ENCODE measurements at regions not wholly inside any gene's neighbourhood (a gene's known extent, or its start where the extent isn't known, plus 50 kb on each side); places are given as distances from the start of the nearest gene placed in this dataset.
"Not testable (repeated sequence)": the region's sequence is repeated elsewhere in the genome, so short reads cannot be mapped to it uniquely, and the experiment has no call there.

DNA sequence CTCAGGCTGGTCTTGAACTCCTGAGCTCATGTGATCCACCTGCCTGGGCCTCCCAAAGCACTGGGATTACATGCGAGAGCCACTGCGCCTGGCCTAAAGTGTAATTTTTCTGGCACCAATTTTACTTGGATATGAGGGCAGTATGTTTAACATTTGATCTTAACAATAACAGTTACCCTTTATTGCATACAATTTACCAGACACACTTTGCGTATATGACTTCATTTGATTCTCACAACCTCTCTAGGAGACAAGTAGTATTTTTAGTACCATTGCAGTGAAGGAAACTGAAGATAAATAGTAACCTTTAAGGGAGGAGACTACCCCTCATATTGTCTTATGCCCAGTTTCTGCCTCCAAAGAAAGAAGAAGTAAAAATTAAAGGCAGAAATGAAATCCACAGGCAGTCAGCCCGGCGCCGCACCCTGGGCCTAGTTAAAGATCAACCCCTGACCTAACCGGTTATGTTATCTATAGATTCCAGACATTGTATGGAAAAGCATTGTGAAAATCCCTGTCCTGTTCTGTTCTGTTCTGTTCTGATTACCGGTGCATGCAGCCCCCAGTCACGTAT lies 54.0 kb downstream of the CYP26A1 start:
- not testable (repeated sequence) for DNase-seq (ENCODE audit: low read depth in 2 of 2)

GRCh38 chr10:93131986-93132385 lies 58.3 kb downstream of the CYP26A1 start:
- DNase-seq (ENCODE audit: low read depth in 2 of 2): no peak

DNA sequence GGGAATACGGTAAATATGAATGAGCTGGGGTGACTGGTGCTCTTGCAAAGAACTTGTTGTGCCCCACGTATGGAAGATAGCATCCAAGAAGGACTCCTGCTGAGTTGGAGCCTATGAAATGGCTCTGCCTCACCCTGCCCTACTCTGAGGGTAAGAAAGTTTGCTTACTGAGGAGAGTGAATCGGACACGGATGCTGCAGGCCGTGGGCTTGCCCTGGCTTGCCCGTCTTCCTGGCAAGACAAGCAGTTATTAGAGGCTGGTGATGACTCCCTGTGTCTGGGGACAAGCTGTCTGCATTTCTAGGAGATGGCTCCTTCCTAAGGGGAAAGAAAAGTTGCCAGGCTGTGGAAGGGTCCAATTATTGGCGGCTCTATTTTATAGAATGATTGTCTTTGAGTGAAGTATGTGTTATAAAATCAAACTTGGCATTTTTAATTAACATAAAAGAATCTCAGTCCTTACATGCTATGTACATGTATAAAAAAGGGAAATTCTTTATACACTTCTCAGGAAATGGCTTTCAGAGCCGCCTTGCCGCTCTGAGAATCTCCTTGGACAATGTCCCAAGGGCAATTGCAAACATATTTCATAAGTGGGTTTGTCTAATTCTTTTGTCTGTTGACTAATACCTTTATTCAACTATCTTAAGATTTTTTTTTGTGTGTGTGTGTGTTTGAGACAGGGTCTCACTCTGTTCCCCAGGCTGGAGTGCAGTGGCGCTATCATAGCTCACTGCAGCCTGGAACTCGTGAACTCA lies 64.6 kb downstream of the CYP26A1 start:
- no peak for DNase-seq (ENCODE audit: low read depth in 2 of 2)

GRCh38 chr10:93139059-93139655 lies 65.5 kb downstream of the CYP26A1 start:
- DNase-seq (ENCODE audit: low read depth in 2 of 2): no peak

DNA sequence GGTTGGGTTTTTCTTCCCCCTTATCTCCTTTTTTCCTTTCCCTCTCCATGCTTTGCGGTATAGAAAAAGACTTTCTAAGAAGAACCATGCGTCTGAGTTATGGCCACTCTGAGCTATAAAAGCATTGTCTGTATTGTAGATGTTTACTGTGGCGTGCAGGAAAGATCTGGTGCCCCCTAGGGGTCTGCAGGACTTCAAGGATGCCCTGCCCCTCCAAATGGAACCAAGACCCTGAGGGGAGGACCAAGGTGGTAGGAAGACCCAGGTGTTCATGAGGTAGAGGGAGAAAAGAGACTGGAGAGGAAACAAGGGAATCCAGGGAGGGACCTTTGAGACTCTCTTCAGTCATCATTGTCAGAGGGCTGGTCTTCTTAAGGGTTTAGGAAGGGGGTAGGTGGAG lies 68.8 kb downstream of the CYP26A1 start:
- DNase-seq (ENCODE audit: low read depth in 2 of 2): no peak

- no peak for DNase-seq (ENCODE audit: low read depth in 2 of 2)
Observed at GRCh38 chr10:93143281-93143680, 69.6 kb downstream of the CYP26A1 start.

GRCh38 chr10:93146336-93146735 lies 72.6 kb downstream of the CYP26A1 start:
- DNase-seq (ENCODE audit: low read depth in 2 of 2): no peak

DNA sequence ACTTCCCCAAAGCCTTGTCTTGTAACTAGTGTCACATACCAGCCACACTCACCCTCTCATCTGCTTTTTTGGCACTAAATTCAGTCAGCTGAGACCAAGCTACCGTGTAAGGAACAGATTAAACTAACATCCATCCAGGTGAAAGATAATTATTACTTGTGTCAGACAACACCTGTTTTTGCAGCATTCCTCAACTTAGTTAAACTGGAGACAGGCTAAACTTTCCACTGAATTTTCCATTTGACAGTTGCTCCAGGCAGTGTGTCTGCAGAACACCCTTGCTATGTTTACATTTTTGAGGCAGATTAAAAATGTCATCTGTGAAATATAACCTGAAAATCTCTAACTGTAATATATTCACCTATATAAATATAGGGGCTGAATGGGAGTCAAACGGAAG lies 73.6 kb downstream of the CYP26A1 start:
- DNase-seq (ENCODE audit: low read depth in 2 of 2): no peak

- DNase-seq (ENCODE audit: low read depth in 2 of 2): no peak
Observed at GRCh38 chr10:93148476-93148875, 74.8 kb downstream of the CYP26A1 start.

DNA sequence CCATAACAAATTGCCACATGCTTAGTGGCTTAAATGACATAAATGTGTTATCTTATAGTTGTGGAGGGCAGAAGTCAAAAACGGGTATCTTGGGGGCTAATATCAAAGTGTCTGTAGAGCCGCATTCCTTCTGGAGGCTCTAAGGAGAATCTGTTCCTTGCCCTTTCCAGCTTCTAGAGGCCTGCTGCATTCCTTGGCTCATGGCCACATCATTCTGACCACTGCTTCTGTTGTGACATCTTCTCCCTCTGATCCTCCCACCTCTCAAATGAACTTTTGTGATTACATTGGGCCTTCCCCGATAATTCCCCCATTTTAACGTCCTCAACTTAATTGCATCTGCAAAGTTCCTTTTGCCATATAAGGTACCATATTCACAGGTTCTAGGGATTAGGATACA lies 76.1 kb downstream of the CYP26A1 start:
- DNase-seq (ENCODE audit: low read depth in 2 of 2): no peak

- DNase-seq (ENCODE audit: low read depth in 2 of 2): no peak
Observed at GRCh38 chr10:93150289-93150688, 76.6 kb downstream of the CYP26A1 start.

DNA sequence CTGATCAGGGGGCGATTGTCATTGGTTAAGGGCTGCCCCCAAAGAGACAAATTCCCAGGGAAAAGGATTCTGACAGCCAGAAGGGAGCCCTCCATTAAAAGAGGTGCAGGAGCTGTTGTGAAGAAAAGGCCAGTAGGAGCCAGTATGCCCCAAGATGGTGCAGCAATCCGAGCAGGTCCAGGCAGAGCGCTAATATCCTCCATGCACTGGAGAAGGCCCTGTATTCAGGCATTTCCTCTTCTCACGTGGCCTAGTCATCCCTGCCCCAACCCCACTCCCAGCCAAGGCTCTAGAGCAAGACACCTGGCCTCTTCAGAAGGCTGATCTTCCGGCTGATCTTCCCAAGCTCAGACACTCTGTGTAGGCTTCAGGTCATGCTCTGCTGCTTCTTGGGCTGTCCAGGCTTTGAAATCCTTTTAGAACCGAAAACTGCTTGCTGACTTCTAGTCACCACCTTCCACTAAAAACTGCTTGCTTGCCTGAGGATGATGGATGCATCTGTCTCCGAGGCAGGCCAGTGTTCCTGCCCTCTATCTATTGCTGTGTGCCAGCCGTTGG lies 77.4 kb downstream of the CYP26A1 start:
- no peak for DNase-seq (ENCODE audit: low read depth in 2 of 2)

- peak; percentile 76 to 78 for DNase-seq (ENCODE audit: low read depth in 2 of 2)
Observed at GRCh38 chr10:93152136-93152535, 78.4 kb downstream of the CYP26A1 start.

DNA sequence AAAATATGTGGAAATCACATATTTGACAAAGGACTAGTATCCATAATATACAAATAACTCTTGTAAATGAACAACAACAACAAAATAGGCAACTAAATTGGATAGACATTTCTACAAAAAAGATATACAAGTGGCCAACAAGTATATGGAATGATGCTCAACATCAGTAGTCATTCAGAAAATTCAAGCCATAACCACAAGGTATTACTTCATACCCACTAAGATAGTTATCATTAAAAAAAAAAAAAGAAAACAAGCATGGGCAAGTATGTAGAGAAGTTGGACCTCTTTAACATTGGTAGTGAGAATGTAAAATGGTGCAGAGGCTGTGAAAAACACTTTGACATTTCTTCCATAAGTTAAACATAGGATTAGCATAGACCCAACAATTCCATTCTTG lies 80.8 kb downstream of the CYP26A1 start:
- DNase-seq (ENCODE audit: low read depth in 2 of 2): no peak

- DNase-seq (ENCODE audit: low read depth in 2 of 2): no peak
Observed at GRCh38 chr10:93160140-93160539, 86.4 kb downstream of the CYP26A1 start.

DNA sequence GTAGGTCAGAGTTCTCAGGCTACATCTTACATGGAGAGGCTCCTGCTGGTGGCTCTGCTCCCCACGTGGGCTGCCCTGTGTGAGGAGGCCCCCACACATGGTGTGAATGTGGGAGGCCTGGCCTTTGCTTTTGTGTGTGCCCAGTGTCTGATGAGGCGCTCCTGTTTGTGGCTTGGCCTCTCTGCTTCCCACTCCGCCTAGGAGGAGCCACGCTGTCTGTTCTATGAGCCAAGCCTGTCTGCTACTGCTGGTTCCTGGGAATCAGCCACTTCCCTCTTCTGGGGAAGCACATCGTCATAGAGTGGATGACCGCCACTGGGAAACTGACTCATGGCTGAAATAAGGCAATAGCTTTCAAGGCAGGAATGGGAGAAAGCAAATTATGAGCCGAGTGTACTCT lies 87.1 kb downstream of the CYP26A1 start:
- peak; percentile 9 to 26 for DNase-seq (ENCODE audit: low read depth in 2 of 2)

DNA sequence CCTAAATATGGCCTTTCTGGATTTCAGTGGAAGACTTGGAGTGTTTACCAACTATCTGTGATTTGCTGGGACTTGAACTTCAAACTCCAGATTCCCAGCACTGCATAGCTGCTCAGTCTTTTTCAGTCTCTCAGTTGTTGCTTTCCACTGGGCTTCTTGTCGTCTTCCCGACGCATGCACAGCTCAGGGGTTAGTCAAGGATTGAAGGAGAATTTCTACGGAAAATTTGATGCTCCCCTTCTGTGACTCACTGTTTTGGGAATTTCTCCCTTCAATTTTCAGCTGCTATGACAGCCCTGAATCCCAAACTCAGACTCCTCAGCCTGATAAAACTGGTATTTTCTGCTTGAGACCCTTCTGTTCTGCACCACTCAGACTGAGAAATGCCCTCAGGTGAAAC lies 91.7 kb downstream of the CYP26A1 start:
- DNase-seq (ENCODE audit: low read depth in 2 of 2): peak; percentile 20 to 22

DNA sequence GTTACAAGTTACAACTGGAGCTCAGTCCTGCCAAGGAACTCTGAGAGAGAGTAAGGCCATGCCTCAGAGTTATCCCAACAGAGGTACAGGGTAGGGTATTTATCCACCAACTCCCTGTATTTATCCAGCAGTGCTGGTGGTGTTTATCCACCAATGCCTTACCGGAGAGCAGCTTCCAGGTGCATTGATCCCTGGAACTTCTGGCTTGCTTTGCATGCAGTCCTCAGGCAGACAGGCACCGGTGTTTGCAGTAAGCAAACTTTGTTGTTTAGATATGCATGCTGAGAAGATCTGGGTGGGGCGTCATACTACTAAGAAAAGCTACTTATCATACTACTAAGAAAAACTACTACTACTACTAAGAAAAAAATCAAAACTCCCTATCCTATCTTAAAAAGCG lies 92.4 kb downstream of the CYP26A1 start:
- no peak for DNase-seq (ENCODE audit: low read depth in 2 of 2)

DNA sequence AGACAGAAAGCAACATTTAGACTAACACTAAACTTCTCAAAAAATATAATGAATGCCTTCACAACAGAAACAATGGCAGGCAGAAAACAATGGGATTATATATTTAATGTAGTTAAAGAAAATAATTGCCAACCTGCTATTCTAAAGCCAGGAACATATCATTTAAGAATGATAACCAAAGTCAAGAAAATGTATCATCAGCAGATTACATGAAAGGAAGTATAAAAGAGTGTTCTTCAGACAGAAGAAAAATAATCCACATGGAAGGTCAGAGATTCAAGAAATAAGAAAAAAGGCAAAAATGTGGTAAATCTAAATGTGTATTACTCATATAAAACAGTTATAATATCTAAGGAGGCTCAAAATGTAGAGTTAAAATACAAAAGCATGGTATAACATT lies 98.1 kb downstream of the CYP26A1 start:
- DNase-seq (ENCODE audit: low read depth in 2 of 2): no peak

DNA sequence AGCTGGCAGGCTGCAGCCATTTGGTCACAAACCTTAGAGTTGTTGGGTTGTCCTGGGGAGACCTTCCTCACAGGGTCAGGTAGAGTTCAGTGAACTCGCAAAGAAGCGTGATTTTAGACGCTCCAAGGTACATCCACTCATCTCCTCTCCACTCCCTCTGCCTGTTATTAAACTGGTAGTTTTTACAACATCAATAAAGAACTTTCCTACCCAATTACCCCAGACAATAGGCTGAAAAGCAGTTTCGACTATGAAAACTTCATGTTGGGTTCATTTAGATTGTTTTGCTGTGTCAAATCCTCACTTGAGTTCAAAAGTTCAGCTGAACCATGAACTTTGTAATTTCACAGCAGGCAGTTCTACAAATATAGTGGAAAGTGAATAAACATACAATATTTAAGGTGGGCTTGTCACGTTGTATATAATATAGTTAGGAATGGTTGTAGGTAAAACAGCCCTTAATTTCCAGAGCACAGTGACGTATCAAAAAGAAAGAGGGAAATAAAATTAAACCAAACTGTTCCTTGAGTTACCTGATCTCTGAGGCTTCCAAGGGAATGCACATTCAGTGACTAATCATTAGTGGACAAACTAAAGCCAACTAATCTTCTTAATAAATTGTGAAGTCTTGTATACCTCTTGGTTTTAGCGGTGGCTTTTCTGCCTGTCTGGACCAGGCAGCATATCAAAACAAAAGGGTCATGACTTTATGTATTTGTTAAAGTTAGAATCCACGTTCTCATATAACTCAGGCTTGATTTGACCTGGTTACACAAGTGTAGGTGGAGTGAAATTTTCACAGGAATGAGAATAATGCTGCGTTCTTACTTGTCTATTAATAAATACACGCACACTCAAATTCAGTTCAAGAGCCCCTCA lies 100.5 kb downstream of the CYP26A1 start:
- no peak for DNase-seq (ENCODE audit: low read depth in 2 of 2)

GRCh38 chr10:93175490-93175889 lies 101.8 kb downstream of the CYP26A1 start:
- DNase-seq (ENCODE audit: low read depth in 2 of 2): no peak

GRCh38 chr10:93177511-93177910 lies 103.8 kb downstream of the CYP26A1 start:
- DNase-seq (ENCODE audit: low read depth in 2 of 2): no peak

Measured in fibroblast of skin of left quadriceps (primary cell).